GM21447 (cell line): ENCODE measurements at regions not wholly inside any gene's neighbourhood (a gene's known extent, or its start where the extent isn't known, plus 50 kb on each side); places are given as distances from the start of the nearest gene placed in this dataset.

Experiments
- ATAC-seq: cut with Tn5 transposase; IDR thresholded peaks from one replicate; pipeline ENCODE4 v1.9.1; 2021; ENCODE audit not compliant: unreplicated experiment

- no peak for ATAC-seq
Observed at GRCh38 chr4:122516376-122516775, 59.9 kb upstream of the IL2 start.

- no peak for ATAC-seq
Observed at GRCh38 chr4:122514671-122515070, 58.1 kb upstream of the IL2 start.

- no peak for ATAC-seq
Observed at GRCh38 chr4:122512430-122512829, 55.9 kb upstream of the IL2 start.

GRCh38 chr4:122508083-122508482 is 51.6 kb upstream of the IL2 start:
- no peak for ATAC-seq
